ENCODE measurements at regions not wholly inside any gene's neighbourhood (a gene's known extent, or its start where the extent isn't known, plus 50 kb on each side); places are given as distances from the start of the nearest gene placed in this dataset.

GRCh38 chr1:98277118-98277517 lies 356.3 kb upstream of the DPYD start:
- no peak for FAIRE-seq
- TF ChIP-seq CTCF (IDR thresholded peaks at IDR 0.05; ENCODE audit: borderline replicate concordance, extremely low read depth, insufficient read depth), result no peak
- Histone ChIP-seq H3K9me3 (ENCODE audit: control insufficient read depth in 2 of 3, insufficient read depth in 1 of 3, low read length in 3 of 3) (no peaks in the 10 kb centered on the region), H3K27me3 (ENCODE audit: control insufficient read depth, insufficient read depth, low read length) (no peaks in the 10 kb centered on the region), H3K4me1 (ENCODE audit: control insufficient read depth in 2 of 3, insufficient read depth in 2 of 3, low read depth in 1 of 3, low read length in 3 of 3) (no peaks in the 10 kb centered on the region), H3K9ac (ENCODE audit: low read length in 3 of 3) (no peak overlapping the region), H3K27ac (ENCODE audit: low read depth in 2 of 2, low read length in 2 of 2) (no peak overlapping the region), H3K4me3 (ENCODE audit: low read length in 3 of 3) (no peak overlapping the region), H3K36me3 (ENCODE audit: control insufficient read depth in 2 of 3, insufficient read depth in 3 of 3, low read length in 3 of 3) (no peaks in the 10 kb centered on the region)
- peak in 3 of 5 donors; percentile 11 to 47 (median 40) for DNase-seq
- intact Hi-C loops (cut with DNase I), result no loop called here

- Histone ChIP-seq H3K27me3 (ENCODE audit: control insufficient read depth, insufficient read depth, low read length) (no peaks in the 10 kb centered on the region), H3K9ac (ENCODE audit: low read length in 3 of 3) (no peak overlapping the region), H3K4me1 (ENCODE audit: control insufficient read depth in 2 of 3, insufficient read depth in 2 of 3, low read depth in 1 of 3, low read length in 3 of 3) (no peaks in the 10 kb centered on the region), H3K9me3 (ENCODE audit: control insufficient read depth in 2 of 3, insufficient read depth in 1 of 3, low read length in 3 of 3) (no peaks in the 10 kb centered on the region), H3K36me3 (ENCODE audit: control insufficient read depth in 2 of 3, insufficient read depth in 3 of 3, low read length in 3 of 3) (no peaks in the 10 kb centered on the region), H3K4me3 (ENCODE audit: low read length in 3 of 3) (no peak overlapping the region), H3K27ac (ENCODE audit: low read depth in 2 of 2, low read length in 2 of 2) (no peak overlapping the region)
- intact Hi-C loops (cut with DNase I), result no loop called here
- no peak for TF ChIP-seq CTCF (IDR thresholded peaks at IDR 0.05; ENCODE audit: borderline replicate concordance, extremely low read depth, insufficient read depth)
- DNase-seq, result no peak
- no peak for FAIRE-seq
These were observed 355.7 kb upstream of the DPYD start for GRCh38 chr1:98276514-98276913.

- intact Hi-C loops (cut with DNase I), result no loop called here
- H3K27ac ChIP-seq (ENCODE audit: low read depth in 2 of 2, low read length in 2 of 2), result no peak overlapping the region
- no peak overlapping the region for H3K9ac ChIP-seq (ENCODE audit: low read length in 3 of 3)
- no peaks in the 10 kb centered on the region for H3K4me1 ChIP-seq (ENCODE audit: control insufficient read depth in 2 of 3, insufficient read depth in 2 of 3, low read depth in 1 of 3, low read length in 3 of 3)
- FAIRE-seq, result no peak
- no peak for DNase-seq
- H3K4me3 ChIP-seq (ENCODE audit: low read length in 3 of 3), result no peak overlapping the region
- TF ChIP-seq CTCF (IDR thresholded peaks at IDR 0.05; ENCODE audit: borderline replicate concordance, extremely low read depth, insufficient read depth), result no peak
- no peaks in the 10 kb centered on the region for H3K27me3 ChIP-seq (ENCODE audit: control insufficient read depth, insufficient read depth, low read length)
- H3K9me3 ChIP-seq (ENCODE audit: control insufficient read depth in 2 of 3, insufficient read depth in 1 of 3, low read length in 3 of 3), result no peaks in the 10 kb centered on the region
- H3K36me3 ChIP-seq (ENCODE audit: control insufficient read depth in 2 of 3, insufficient read depth in 3 of 3, low read length in 3 of 3), result no peaks in the 10 kb centered on the region
These were observed 347.5 kb upstream of the DPYD start for GRCh38 chr1:98268316-98268715.

GRCh38 chr1:98267423-98267822 lies 346.6 kb upstream of the DPYD start:
- no peaks in the 10 kb centered on the region for H3K9me3 ChIP-seq (ENCODE audit: control insufficient read depth in 2 of 3, insufficient read depth in 1 of 3, low read length in 3 of 3)
- no peaks in the 10 kb centered on the region for H3K4me1 ChIP-seq (ENCODE audit: control insufficient read depth in 2 of 3, insufficient read depth in 2 of 3, low read depth in 1 of 3, low read length in 3 of 3)
- no peaks in the 10 kb centered on the region for H3K36me3 ChIP-seq (ENCODE audit: control insufficient read depth in 2 of 3, insufficient read depth in 3 of 3, low read length in 3 of 3)
- intact Hi-C loops (cut with DNase I), result no loop called here
- no peak overlapping the region for H3K9ac ChIP-seq (ENCODE audit: low read length in 3 of 3)
- no peaks in the 10 kb centered on the region for H3K27me3 ChIP-seq (ENCODE audit: control insufficient read depth, insufficient read depth, low read length)
- FAIRE-seq (no peak), DNase-seq (no peak)
- H3K27ac ChIP-seq (ENCODE audit: low read depth in 2 of 2, low read length in 2 of 2), result no peak overlapping the region
- no peak overlapping the region for H3K4me3 ChIP-seq (ENCODE audit: low read length in 3 of 3)
- no peak for TF ChIP-seq CTCF (IDR thresholded peaks at IDR 0.05; ENCODE audit: borderline replicate concordance, extremely low read depth, insufficient read depth)

Data from kidney (tissue), 13 donors.